ENCODE measurements at regions not wholly inside any gene's neighbourhood (a gene's known extent, or its start where the extent isn't known, plus 50 kb on each side); places are given as distances from the start of the nearest gene placed in this dataset.

DNA sequence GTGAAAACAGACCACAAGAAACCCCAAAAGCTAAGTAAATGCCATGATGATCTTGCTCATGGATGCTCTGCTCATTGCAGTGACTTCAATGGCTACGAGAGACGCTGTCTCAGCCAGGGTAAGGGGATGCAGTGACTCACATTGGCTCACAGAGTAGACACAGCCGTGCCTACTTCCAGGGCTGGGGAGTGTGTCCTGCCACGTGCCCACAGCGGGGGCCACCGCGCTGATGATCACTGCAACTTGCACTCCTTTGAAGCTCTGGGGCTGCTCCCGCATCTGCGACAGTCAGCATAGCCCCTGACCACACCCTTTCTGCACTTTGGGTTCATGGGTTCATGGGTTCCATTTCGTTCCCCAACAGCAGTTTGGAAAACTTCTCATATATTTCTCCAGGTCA lies 231.4 kb upstream of the RPL38 start:
- no TSS peak for BruUV-seq (replicated peaks)
- TF ChIP-seq, protein P1, sequence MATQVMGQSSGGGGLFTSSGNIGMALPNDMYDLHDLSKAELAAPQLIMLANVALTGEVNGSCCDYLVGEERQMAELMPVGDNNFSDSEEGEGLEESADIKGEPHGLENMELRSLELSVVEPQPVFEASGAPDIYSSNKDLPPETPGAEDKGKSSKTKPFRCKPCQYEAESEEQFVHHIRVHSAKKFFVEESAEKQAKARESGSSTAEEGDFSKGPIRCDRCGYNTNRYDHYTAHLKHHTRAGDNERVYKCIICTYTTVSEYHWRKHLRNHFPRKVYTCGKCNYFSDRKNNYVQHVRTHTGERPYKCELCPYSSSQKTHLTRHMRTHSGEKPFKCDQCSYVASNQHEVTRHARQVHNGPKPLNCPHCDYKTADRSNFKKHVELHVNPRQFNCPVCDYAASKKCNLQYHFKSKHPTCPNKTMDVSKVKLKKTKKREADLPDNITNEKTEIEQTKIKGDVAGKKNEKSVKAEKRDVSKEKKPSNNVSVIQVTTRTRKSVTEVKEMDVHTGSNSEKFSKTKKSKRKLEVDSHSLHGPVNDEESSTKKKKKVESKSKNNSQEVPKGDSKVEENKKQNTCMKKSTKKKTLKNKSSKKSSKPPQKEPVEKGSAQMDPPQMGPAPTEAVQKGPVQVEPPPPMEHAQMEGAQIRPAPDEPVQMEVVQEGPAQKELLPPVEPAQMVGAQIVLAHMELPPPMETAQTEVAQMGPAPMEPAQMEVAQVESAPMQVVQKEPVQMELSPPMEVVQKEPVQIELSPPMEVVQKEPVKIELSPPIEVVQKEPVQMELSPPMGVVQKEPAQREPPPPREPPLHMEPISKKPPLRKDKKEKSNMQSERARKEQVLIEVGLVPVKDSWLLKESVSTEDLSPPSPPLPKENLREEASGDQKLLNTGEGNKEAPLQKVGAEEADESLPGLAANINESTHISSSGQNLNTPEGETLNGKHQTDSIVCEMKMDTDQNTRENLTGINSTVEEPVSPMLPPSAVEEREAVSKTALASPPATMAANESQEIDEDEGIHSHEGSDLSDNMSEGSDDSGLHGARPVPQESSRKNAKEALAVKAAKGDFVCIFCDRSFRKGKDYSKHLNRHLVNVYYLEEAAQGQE (IDR thresholded peaks at IDR 0.05; ENCODE audit: insufficient read depth in 1 of 2, low read depth in 2 of 2, low read length in 1 of 2), result no peak
- TF ChIP-seq POLR2AphosphoS5 (IDR thresholded peaks at IDR 0.05; ENCODE audit: low read depth, low read length) (no peak), TCF7L2 (IDR thresholded peaks at IDR 0.05; ENCODE audit: low read depth, low read length) (no peak), SIN3A (IDR thresholded peaks at IDR 0.05; ENCODE audit: borderline replicate concordance, insufficient read depth, low read depth, low read length) (no peak)
- TF ChIP-seq, protein P2, sequence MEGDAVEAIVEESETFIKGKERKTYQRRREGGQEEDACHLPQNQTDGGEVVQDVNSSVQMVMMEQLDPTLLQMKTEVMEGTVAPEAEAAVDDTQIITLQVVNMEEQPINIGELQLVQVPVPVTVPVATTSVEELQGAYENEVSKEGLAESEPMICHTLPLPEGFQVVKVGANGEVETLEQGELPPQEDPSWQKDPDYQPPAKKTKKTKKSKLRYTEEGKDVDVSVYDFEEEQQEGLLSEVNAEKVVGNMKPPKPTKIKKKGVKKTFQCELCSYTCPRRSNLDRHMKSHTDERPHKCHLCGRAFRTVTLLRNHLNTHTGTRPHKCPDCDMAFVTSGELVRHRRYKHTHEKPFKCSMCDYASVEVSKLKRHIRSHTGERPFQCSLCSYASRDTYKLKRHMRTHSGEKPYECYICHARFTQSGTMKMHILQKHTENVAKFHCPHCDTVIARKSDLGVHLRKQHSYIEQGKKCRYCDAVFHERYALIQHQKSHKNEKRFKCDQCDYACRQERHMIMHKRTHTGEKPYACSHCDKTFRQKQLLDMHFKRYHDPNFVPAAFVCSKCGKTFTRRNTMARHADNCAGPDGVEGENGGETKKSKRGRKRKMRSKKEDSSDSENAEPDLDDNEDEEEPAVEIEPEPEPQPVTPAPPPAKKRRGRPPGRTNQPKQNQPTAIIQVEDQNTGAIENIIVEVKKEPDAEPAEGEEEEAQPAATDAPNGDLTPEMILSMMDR (IDR thresholded peaks at IDR 0.05), result no peak
- no peaks in the 10 kb centered on the region for H3K9me3 ChIP-seq (ENCODE audit: control insufficient read depth, insufficient read depth, low read depth, low read length)
- no peak overlapping the region for H3K27ac ChIP-seq (ENCODE audit: low read length)
- ATAC-seq, result no peak
- H3K4me1 ChIP-seq (ENCODE audit: control insufficient read depth, insufficient read depth, low read length), result no peaks in the 10 kb centered on the region
- H3K27me3 ChIP-seq (ENCODE audit: control insufficient read depth, insufficient read depth, low read length), result peaks cover 29% of the 10 kb centered on the region
- no peaks in the 10 kb centered on the region for H3K36me3 ChIP-seq (ENCODE audit: control insufficient read depth, insufficient read depth, low read length)
- DNase-seq (ENCODE audit: low read depth, low spot score), result no peak
- in situ Hi-C loops (cut with HindIII; ENCODE audit: low pct_unique_long_range_greater_than_20kb, low sequenced_read_pairs) (no loop called here), intact Hi-C loops (cut with micrococcal nuclease; ENCODE audit: unreplicated experiment) (no loop called here)
- CTCF ChIA-PET, result no interaction called here
- POLR2A ChIA-PET, result no interaction called here
- no peak overlapping the region for H3K4me3 ChIP-seq (ENCODE audit: low read depth in 2 of 2, low read length in 2 of 2)

DNA sequence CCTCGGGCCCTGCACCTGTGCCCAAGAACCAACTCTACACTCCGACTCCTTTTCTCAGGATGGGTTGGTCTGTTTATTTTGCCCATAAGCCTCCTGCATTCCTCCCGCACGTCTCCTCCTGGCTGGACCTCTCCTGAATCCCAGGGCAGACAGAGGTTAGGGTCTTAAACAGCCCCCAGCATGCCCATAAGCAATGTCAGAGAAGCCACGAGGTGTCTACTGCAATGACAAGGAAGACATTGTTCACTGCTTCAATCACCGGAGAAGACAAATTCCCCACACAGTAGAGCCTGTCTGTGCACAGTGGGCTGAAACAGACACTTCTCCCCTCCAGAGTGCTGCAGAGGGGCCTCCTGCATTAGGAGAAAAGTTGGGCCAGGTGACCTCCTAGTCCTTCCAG lies 230.6 kb upstream of the RPL38 start:
- Histone ChIP-seq H3K4me1 (ENCODE audit: control insufficient read depth, insufficient read depth, low read length) (no peaks in the 10 kb centered on the region), H3K27me3 (ENCODE audit: control insufficient read depth, insufficient read depth, low read length) (peaks cover 23% of the 10 kb centered on the region), H3K36me3 (ENCODE audit: control insufficient read depth, insufficient read depth, low read length) (no peaks in the 10 kb centered on the region), H3K9me3 (ENCODE audit: control insufficient read depth, insufficient read depth, low read depth, low read length) (no peaks in the 10 kb centered on the region), H3K4me3 (ENCODE audit: low read depth in 2 of 2, low read length in 2 of 2) (no peak overlapping the region), H3K27ac (ENCODE audit: low read length) (no peak overlapping the region)
- POLR2A ChIA-PET, result no interaction called here
- TF ChIP-seq POLR2AphosphoS5 (IDR thresholded peaks at IDR 0.05; ENCODE audit: low read depth, low read length), result no peak
- TF ChIP-seq, protein P1 (IDR thresholded peaks at IDR 0.05; ENCODE audit: insufficient read depth in 1 of 2, low read depth in 2 of 2, low read length in 1 of 2), result no peak
- no peak for TF ChIP-seq SIN3A (IDR thresholded peaks at IDR 0.05; ENCODE audit: borderline replicate concordance, insufficient read depth, low read depth, low read length)
- TF ChIP-seq TCF7L2 (IDR thresholded peaks at IDR 0.05; ENCODE audit: low read depth, low read length), result no peak
- TF ChIP-seq, protein P2 (IDR thresholded peaks at IDR 0.05), result no peak
- DNase-seq (ENCODE audit: low read depth, low spot score) (no peak), ATAC-seq (no peak)
- CTCF ChIA-PET, result no interaction called here
- in situ Hi-C loops (cut with HindIII; ENCODE audit: low pct_unique_long_range_greater_than_20kb, low sequenced_read_pairs), result no loop called here
- no TSS peak for BruUV-seq (replicated peaks)
- intact Hi-C loops (cut with micrococcal nuclease; ENCODE audit: unreplicated experiment), result no loop called here

All from Panc1 (cell line).